Parathyroid adenoma (tissue), 2 donors: ENCODE measurements at regions not wholly inside any gene's neighbourhood (a gene's known extent, or its start where the extent isn't known, plus 50 kb on each side); places are given as distances from the start of the nearest gene placed in this dataset.
"Not testable (repeated sequence)": the region's sequence is repeated elsewhere in the genome, so short reads cannot be mapped to it uniquely, and the experiment has no call there.

Experiments
- H2AFZ ChIP-seq: fragments of 300-600 bp; sonication (generic); one replicate; pipeline ENCODE4 v1.7.0; 2017; ENCODE audit warnings: antibody characterized with exemption, mild to moderate bottlenecking
- H3K27ac ChIP-seq: fragments of 300-600 bp; sonication (generic); one replicate; pipeline ENCODE4 v1.7.0; 2017
- H3K27me3 ChIP-seq: fragments of 300-600 bp; sonication (generic); one replicate; pipeline ENCODE4 v1.7.0; 2017; ENCODE audit warnings: low read length; ENCODE audit not compliant: control insufficient read depth, insufficient read depth
- H3K36me3 ChIP-seq: fragments of 300-600 bp; sonication (generic); one replicate; pipeline ENCODE4 v1.7.0; 2017; ENCODE audit warnings: low read length; ENCODE audit not compliant: control insufficient read depth, insufficient read depth
- H3K4me1 ChIP-seq: fragments of 300-600 bp; sonication (generic); one replicate; pipeline ENCODE4 v1.7.0; 2017; ENCODE audit warnings: control low read depth
- H3K4me2 ChIP-seq: fragments of 300-600 bp; sonication (generic); one replicate; pipeline ENCODE4 v1.7.0; 2017; ENCODE audit warnings: low read length
- H3K4me3 ChIP-seq: fragments of 300-600 bp; sonication (generic); one replicate; pipeline ENCODE4 v1.7.0; 2017; ENCODE audit warnings: low read depth, low read length
- H3K79me2 ChIP-seq: fragments of 300-600 bp; sonication (generic); one replicate; pipeline ENCODE4 v1.7.0; 2017; ENCODE audit warnings: control low read depth
- H3K9ac ChIP-seq: fragments of 300-600 bp; sonication (generic); one replicate; pipeline ENCODE4 v1.7.0; 2017; ENCODE audit warnings: mild to moderate bottlenecking
- H3K9me3 ChIP-seq: fragments of 300-600 bp; sonication (generic); one replicate; pipeline ENCODE4 v1.7.0; 2017; ENCODE audit warnings: low read length; ENCODE audit not compliant: control insufficient read depth
- CTCF ChIP-seq: fragments of 300-600 bp; sonication (generic); IDR thresholded peaks from one replicate; pipeline ENCODE4 v1.7.0; 2017; ENCODE audit warnings: antibody characterized with exemption, mild to moderate bottlenecking
- donor health status: primary hyperparathyroidism.

GRCh38 chr6:17218749-17219093 is 62.4 kb upstream of the RBM24 start:
- Histone ChIP-seq H3K9ac (no peak overlapping the region), H2AFZ (no peak overlapping the region), H3K9me3 (no peaks in the 10 kb centered on the region), H3K27ac (no peak overlapping the region), H3K4me3 (no peak overlapping the region), H3K4me2 (no peak overlapping the region), H3K27me3 (no peaks in the 10 kb centered on the region), H3K36me3 (no peaks in the 10 kb centered on the region), H3K4me1 (peaks cover 3% of the 10 kb centered on the region), H3K79me2 (no peaks in the 10 kb centered on the region)
- no peak for TF ChIP-seq CTCF

- Histone ChIP-seq H3K79me2 (no peaks in the 10 kb centered on the region), H3K4me1 (peaks cover 3% of the 10 kb centered on the region), H3K27me3 (no peaks in the 10 kb centered on the region), H3K9me3 (no peaks in the 10 kb centered on the region), H3K4me2 (no peak overlapping the region), H2AFZ (no peak overlapping the region), H3K4me3 (no peak overlapping the region), H3K9ac (no peak overlapping the region), H3K36me3 (no peaks in the 10 kb centered on the region), H3K27ac (no peak overlapping the region)
- TF ChIP-seq CTCF, result no peak
These were observed 62.1 kb upstream of the RBM24 start for GRCh38 chr6:17219098-17219497.

GRCh38 chr6:17220040-17220910 is 60.9 kb upstream of the RBM24 start:
- no peak for TF ChIP-seq CTCF
- Histone ChIP-seq H3K4me2 (no peak overlapping the region), H3K36me3 (no peaks in the 10 kb centered on the region), H3K9me3 (no peaks in the 10 kb centered on the region), H3K27ac (no peak overlapping the region), H3K4me3 (no peak overlapping the region), H3K79me2 (no peaks in the 10 kb centered on the region), H3K4me1 (no peaks in the 10 kb centered on the region), H2AFZ (no peak overlapping the region), H3K9ac (no peak overlapping the region), H3K27me3 (no peaks in the 10 kb centered on the region)

- Histone ChIP-seq H3K79me2 (no peaks in the 10 kb centered on the region), H3K4me1 (no peaks in the 10 kb centered on the region), H3K9ac (no peak overlapping the region), H3K4me2 (no peak overlapping the region), H3K36me3 (no peaks in the 10 kb centered on the region), H2AFZ (no peak overlapping the region), H3K27ac (no peak overlapping the region), H3K4me3 (no peak overlapping the region), H3K27me3 (no peaks in the 10 kb centered on the region), H3K9me3 (no peaks in the 10 kb centered on the region)
- no peak for TF ChIP-seq CTCF
These were observed 57.1 kb upstream of the RBM24 start for GRCh38 chr6:17224056-17224455.

GRCh38 chr6:17224501-17224900 is 56.7 kb upstream of the RBM24 start:
- not testable (repeated sequence) for H3K4me1 ChIP-seq, H2AFZ ChIP-seq, H3K79me2 ChIP-seq, H3K27me3 ChIP-seq, H3K4me2 ChIP-seq, H3K9me3 ChIP-seq, H3K36me3 ChIP-seq, H3K9ac ChIP-seq, H3K27ac ChIP-seq, H3K4me3 ChIP-seq
